IPS DF 6.9 (cell line): ENCODE measurements at regions not wholly inside any gene's neighbourhood (a gene's known extent, or its start where the extent isn't known, plus 50 kb on each side); places are given as distances from the start of the nearest gene placed in this dataset.

ENCODE experiments used
- DNase-seq: peaks from one replicate; pipeline ENCODE4 v3.0.0-alpha.2; 2013; ENCODE audit warnings: low read depth, low spot score
- H3K27ac ChIP-seq: one replicate; pipeline ENCODE4 v1.5.1; 2013; ENCODE audit warnings: low read length, control low read depth
- H3K27me3 ChIP-seq: 2 replicates; pipeline ENCODE4 v1.6.1; 2013; ENCODE audit warnings: mild to moderate bottlenecking, low read length; ENCODE audit not compliant: control insufficient read depth, insufficient read depth
- H3K36me3 ChIP-seq: 2 replicates; pipeline ENCODE4 v1.6.1; 2013; ENCODE audit warnings: low read length; ENCODE audit not compliant: control insufficient read depth, insufficient read depth
- H3K4me1 ChIP-seq: 2 replicates; pipeline ENCODE4 v1.6.1; 2013; ENCODE audit warnings: low read length; ENCODE audit not compliant: control insufficient read depth, insufficient read depth
- H3K4me3 ChIP-seq: 2 replicates; pipeline ENCODE4 v1.5.1; 2013; ENCODE audit warnings: mild to moderate bottlenecking, low read length
- H3K9me3 ChIP-seq: 2 replicates; pipeline ENCODE4 v1.6.1; 2013; ENCODE audit warnings: low read length, inconsistent platforms; ENCODE audit not compliant: control insufficient read depth, insufficient read depth
- WGBS: extraction: QIAGEN DNeasy Blood & Tissue Kit; methylation state at CpG from one replicate; pipeline ENCODE4 v1.1.7; 2013; ENCODE audit warnings: mixed read lengths, missing lambda C conversion rate; ENCODE audit not compliant: insufficient read length, insufficient coverage; 5-methylcytosine and 5-hydroxymethylcytosine counted together

GRCh38 chr3:459311-459670 lies 262.7 kb downstream of the CHL1 start:
- no peaks in the 10 kb centered on the region for H3K36me3 ChIP-seq
- no peak for DNase-seq
- no peaks in the 10 kb centered on the region for H3K27me3 ChIP-seq
- H3K9me3 ChIP-seq: peaks cover 9% of the 10 kb centered on the region
- H3K27ac ChIP-seq: no peak overlapping the region
- no peak overlapping the region for H3K4me3 ChIP-seq
- WGBS: no CpG with 5 or more reads among the region's 6 CpGs
- H3K4me1 ChIP-seq: no peaks in the 10 kb centered on the region

- H3K36me3 ChIP-seq: no peaks in the 10 kb centered on the region
- H3K4me3 ChIP-seq: no peak overlapping the region
- WGBS: no CpG with 5 or more reads among the region's 2 CpGs
- H3K4me1 ChIP-seq: no peaks in the 10 kb centered on the region
- H3K27me3 ChIP-seq: no peaks in the 10 kb centered on the region
- no peak overlapping the region for H3K27ac ChIP-seq
- no peak for DNase-seq
- peaks cover 10% of the 10 kb centered on the region for H3K9me3 ChIP-seq
Measured at GRCh38 chr3:461006-461405, 264.4 kb downstream of the CHL1 start.

GRCh38 chr3:462851-463250 lies 266.3 kb downstream of the CHL1 start:
- no peak for DNase-seq
- no peaks in the 10 kb centered on the region for H3K4me1 ChIP-seq
- no CpG with 5 or more reads among the region's 4 CpGs for WGBS
- H3K4me3 ChIP-seq: no peak overlapping the region
- peaks cover 10% of the 10 kb centered on the region for H3K9me3 ChIP-seq
- no peak overlapping the region for H3K27ac ChIP-seq
- H3K27me3 ChIP-seq: no peaks in the 10 kb centered on the region
- H3K36me3 ChIP-seq: no peaks in the 10 kb centered on the region

- Histone ChIP-seq H3K4me3 (no peak overlapping the region), H3K27me3 (no peaks in the 10 kb centered on the region), H3K36me3 (no peaks in the 10 kb centered on the region), H3K27ac (no peak overlapping the region), H3K4me1 (no peaks in the 10 kb centered on the region), H3K9me3 (peaks cover 10% of the 10 kb centered on the region)
- no CpG with 5 or more reads among the region's 7 CpGs for WGBS
- no peak for DNase-seq
Measured at GRCh38 chr3:463252-464192, 267.0 kb downstream of the CHL1 start.

GRCh38 chr3:464255-464654 lies 267.7 kb downstream of the CHL1 start:
- no peak for DNase-seq
- no CpG with 5 or more reads among the region's 3 CpGs for WGBS
- Histone ChIP-seq H3K9me3 (peaks cover 7% of the 10 kb centered on the region), H3K4me3 (no peak overlapping the region), H3K27ac (no peak overlapping the region), H3K27me3 (no peaks in the 10 kb centered on the region), H3K36me3 (no peaks in the 10 kb centered on the region), H3K4me1 (no peaks in the 10 kb centered on the region)

GRCh38 chr3:468172-468571 lies 271.6 kb downstream of the CHL1 start:
- no peak overlapping the region for H3K4me3 ChIP-seq
- H3K27me3 ChIP-seq: no peaks in the 10 kb centered on the region
- no peak overlapping the region for H3K27ac ChIP-seq
- no peaks in the 10 kb centered on the region for H3K36me3 ChIP-seq
- no peak for DNase-seq
- no CpG with 5 or more reads among the region's 5 CpGs for WGBS
- H3K9me3 ChIP-seq: peaks cover 9% of the 10 kb centered on the region
- H3K4me1 ChIP-seq: no peaks in the 10 kb centered on the region

GRCh38 chr3:473033-473800 lies 276.7 kb downstream of the CHL1 start:
- DNase-seq: no peak
- Histone ChIP-seq H3K27ac (no peak overlapping the region), H3K4me3 (no peak overlapping the region), H3K36me3 (no peaks in the 10 kb centered on the region), H3K9me3 (peaks cover 9% of the 10 kb centered on the region), H3K4me1 (no peaks in the 10 kb centered on the region), H3K27me3 (no peaks in the 10 kb centered on the region)
- WGBS: no CpG with 5 or more reads among the region's 5 CpGs

GRCh38 chr3:474828-475227 lies 278.3 kb downstream of the CHL1 start:
- Histone ChIP-seq H3K4me3 (no peak overlapping the region), H3K4me1 (no peaks in the 10 kb centered on the region), H3K9me3 (peaks cover 11% of the 10 kb centered on the region), H3K27me3 (no peaks in the 10 kb centered on the region), H3K27ac (no peak overlapping the region), H3K36me3 (no peaks in the 10 kb centered on the region)
- DNase-seq: no peak
- no CpG with 5 or more reads among the region's 1 CpG for WGBS

- Histone ChIP-seq H3K27ac (no peak overlapping the region), H3K4me3 (no peak overlapping the region), H3K36me3 (no peaks in the 10 kb centered on the region), H3K27me3 (no peaks in the 10 kb centered on the region), H3K9me3 (peaks cover 8% of the 10 kb centered on the region), H3K4me1 (no peaks in the 10 kb centered on the region)
- WGBS: no CpG with 5 or more reads among the region's 1 CpG
- DNase-seq: no peak
Measured at GRCh38 chr3:480070-480469, 283.5 kb downstream of the CHL1 start.

- H3K4me3 ChIP-seq: no peak overlapping the region
- no peak overlapping the region for H3K27ac ChIP-seq
- no CpG with 5 or more reads among the region's 3 CpGs for WGBS
- no peaks in the 10 kb centered on the region for H3K4me1 ChIP-seq
- no peaks in the 10 kb centered on the region for H3K27me3 ChIP-seq
- DNase-seq: no peak
- peaks cover 8% of the 10 kb centered on the region for H3K9me3 ChIP-seq
- no peaks in the 10 kb centered on the region for H3K36me3 ChIP-seq
Measured at GRCh38 chr3:481111-481510, 284.5 kb downstream of the CHL1 start.
